NCI-H2171 (cell line): ENCODE measurements at regions not wholly inside any gene's neighbourhood (a gene's known extent, or its start where the extent isn't known, plus 50 kb on each side); places are given as distances from the start of the nearest gene placed in this dataset.

ENCODE experiments used
- DNase-seq: peaks from one replicate; lab custom pipeline; 2025; lab: John Stamatoyannopoulos, UW

DNA sequence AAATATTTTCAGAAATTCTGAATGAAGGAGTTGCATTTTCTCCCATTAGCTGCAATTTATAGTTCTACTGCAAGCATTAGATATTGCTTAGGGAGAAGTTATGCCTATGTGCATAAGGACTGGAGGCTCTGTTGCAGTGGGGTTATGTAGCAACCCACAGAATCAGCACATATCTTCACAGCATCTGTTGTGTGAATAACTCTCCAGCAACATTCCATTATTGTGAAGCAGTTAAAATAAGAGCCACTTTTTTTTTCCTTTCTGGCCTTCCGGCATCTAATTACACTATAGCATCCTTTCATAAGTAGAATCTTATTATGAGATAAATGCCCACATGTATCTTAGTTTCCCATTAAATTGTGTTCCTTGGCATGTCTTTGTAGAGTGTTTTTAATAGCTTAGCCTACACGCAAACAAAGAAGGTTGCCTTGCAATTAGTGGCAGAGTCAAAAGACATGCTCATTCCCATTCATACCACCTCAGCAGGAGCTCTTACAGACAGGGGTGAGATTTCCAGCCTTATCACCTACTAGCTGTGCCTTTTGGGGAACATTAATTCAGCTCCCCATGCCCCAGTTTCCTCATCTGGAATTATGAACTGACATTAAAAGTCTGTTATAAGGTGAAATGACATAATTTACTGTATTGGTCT is 596.0 kb upstream of the GOT2 start:
- no peak for DNase-seq

DNA sequence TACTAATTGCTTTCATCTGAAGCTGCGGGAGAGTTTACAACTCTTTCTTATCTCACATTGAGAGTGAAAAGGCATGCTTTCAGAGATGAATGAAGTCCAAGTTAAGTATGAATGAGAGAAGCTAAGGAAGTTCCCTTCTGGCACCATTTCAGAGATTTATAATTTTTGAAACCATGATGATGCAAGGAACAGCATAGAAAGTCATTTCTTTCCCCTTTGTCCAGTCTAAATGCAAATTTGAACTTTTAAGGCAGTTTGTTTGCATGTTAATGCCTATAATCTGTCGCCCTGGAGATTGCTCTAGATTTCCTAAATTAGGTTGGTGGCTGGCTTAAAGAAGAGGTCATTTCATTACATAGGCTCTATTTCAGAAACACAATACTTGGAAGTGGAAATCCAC is 594.8 kb upstream of the GOT2 start:
- DNase-seq = no peak

DNA sequence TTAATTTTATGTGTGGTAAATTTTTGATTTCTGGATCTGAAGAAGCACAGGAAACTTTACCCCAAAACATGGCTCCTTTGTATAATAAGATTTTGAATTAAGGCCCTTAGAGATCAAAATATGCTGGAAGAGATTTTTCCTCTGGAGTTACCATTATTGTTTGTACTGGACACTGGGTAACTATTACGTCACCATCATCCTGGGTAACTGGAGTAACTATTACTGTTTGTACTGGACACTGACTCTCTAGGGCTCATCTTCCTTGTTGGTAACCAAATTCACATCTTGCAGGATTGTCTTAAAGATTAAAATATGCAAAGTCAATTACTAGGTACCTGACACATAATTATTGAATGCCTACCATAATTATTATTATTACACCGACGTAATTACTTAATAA is 593.8 kb upstream of the GOT2 start:
- no peak for DNase-seq

DNA sequence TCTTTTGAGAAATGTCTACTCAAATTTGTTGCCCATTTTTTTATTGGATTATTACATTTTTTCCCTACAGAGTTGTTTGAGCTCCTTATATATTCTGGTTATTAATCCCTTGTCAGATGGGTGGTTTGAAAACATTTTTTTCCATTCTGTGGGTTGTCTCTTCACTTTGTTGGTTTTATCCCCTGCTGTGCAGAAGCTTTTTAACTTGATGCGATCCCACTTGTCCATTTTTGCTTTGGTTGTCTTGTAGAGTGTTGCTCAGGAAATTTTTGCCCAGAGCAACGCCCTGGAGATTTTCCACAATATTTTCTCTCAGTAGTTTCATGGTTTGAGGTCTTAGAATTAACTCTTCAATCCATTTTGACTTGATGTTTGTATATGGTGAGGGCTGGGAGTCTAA is 592.8 kb upstream of the GOT2 start:
- no peak for DNase-seq

DNA sequence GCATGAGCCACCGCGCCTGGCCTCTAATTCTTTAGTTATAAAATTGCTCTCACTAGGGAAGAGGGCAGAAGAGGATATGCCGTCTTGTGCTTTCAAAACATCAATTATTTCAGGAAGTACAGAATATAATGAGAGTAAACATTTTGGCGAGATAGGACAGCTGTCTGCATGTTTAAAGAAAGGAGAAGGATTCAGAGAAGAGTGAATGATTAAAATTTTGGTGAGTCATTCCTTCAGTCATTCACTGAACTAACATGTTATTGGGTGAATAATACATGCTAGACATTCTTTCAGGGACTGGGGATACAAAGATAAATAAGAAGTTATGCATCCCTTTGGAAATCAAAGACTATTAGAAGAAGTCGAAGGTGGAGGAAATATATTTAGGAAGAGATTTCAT is 590.3 kb upstream of the GOT2 start:
- DNase-seq = no peak

DNA sequence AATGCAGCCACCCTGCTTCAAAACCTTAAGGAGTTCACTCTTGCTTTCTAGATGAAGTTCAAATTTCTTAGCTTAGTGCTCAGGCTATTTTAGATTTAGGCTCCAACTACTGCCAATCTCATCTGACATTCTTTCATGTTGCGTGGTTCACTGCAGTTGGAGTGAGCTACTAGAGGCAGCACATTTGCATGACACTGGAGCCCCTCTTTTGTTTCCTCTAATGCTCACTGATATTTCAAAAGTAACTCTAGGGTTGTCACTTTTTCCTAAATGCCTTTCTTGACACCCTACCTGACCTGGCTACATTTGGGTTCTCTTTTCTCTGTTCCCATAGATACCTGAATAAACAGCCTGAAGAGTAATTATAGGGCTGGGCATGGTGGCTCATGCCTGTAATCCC is 586.5 kb upstream of the GOT2 start:
- no peak for DNase-seq

DNA sequence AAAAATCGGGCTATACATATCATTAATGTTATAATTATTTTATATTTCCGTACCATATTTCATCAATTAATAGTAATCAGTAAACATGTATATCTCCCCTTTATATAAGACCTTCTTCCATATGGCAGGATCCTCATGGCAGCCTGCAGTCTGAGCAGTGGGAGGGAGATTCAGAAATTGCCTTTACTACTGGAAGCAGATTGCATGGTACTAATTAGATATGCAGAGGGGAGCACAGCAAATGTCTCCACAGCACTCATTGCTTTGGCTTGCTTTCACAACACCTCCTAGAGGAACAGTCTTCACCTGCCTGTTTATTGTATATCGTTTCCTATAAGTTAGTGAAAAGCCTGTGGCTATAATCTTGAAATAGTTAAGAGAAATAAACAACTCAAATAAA is 585.8 kb upstream of the GOT2 start:
- DNase-seq = no peak

GRCh38 chr16:59305850-59306249 is 571.7 kb upstream of the GOT2 start:
- DNase-seq = no peak

DNA sequence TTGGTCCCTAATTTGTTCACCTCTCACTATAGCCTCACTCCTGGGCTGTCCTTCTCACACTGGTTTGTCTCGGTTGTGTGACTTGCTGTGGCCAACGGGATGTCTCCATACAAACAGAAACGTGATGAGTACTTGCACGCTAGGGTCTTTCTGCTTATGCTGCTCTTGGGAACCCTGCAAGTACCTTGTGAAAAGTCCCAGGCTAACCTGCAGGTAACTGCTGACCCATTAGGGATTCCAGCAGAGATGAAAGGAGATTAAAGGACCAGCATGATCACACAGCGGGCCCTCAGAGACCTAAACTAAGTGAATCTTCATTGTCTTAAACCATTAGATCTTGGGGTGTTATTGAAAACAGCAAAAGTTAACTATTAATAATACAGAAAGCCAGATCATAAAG is 562.8 kb upstream of the GOT2 start:
- no peak for DNase-seq

DNA sequence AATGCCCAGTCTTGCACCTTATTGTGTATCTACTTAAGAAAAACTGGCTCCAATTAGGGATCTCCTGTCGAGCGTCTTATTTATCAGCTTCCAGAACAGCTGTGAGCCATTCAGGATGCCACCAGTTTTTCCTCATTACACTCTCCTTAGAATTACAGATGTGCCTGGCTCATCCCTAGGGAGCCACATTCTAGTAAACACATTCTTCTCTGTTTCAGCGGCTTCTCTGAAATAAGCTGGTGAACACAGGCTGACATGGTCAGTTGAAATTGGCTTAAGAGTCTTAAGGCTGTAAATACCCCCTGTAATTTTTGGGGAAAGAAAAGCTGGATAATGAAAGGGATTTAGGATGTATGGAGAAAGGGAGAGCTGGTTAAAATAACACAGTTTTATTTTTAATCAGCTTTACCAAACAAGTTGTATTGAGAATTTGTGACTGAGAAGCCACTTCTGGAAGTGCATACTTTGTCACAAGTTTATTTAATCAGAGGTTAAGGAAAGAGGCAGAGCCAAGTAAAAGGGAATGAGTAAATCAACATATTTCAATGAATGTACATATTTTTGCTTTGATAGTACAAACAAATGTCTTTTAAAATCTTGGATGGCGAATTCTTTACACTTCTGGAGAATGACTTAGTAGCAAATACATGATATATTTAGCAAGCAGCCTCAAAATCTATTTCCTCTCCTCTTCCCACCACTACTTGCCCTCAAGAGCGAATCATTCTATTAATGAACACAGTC is 562.0 kb upstream of the GOT2 start:
- DNase-seq = no peak

GRCh38 chr16:59295474-59295873 is 561.4 kb upstream of the GOT2 start:
- no peak for DNase-seq

DNA sequence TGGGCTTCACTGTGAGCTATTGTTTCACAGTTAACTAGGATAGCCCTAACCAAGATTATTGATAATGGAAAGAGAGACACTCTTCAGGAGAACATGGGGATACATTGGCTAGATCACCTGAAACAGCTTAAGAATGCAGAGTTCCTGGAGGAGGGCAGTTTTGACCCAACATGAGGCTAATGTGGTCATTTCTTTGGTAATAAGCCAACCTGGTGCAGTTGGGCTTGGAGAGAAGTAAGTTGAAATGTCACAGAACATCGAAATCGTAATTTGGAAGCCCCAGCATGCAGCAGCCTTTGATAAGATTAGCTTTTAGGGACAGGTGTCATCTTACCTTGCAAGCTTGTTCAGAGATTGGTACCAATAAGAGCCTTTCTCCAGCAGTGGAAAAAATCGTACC is 556.6 kb upstream of the GOT2 start:
- DNase-seq = no peak

DNA sequence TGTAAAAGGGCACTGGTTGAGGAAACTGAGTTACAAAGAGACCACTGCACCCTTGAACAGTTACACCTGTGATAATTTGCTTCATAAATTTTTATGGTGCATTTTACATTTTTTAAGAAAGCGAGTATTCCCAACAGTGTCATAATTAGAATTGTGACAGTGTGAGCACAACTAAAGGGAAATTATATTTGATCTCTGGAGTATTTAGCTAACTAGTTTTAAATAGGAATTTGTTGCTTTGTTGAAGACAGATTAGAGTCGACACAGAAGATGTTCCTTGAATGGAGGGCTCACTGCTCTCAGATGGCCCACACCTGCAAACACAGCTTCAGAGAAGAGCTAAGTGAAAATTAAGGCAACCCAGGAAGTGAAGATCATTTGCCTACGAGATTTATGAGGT is 555.0 kb upstream of the GOT2 start:
- DNase-seq = no peak

GRCh38 chr16:59274141-59274540 is 540.0 kb upstream of the GOT2 start:
- no peak for DNase-seq

- DNase-seq = no peak
Observed at GRCh38 chr16:59263955-59264354, 529.8 kb upstream of the GOT2 start.

DNA sequence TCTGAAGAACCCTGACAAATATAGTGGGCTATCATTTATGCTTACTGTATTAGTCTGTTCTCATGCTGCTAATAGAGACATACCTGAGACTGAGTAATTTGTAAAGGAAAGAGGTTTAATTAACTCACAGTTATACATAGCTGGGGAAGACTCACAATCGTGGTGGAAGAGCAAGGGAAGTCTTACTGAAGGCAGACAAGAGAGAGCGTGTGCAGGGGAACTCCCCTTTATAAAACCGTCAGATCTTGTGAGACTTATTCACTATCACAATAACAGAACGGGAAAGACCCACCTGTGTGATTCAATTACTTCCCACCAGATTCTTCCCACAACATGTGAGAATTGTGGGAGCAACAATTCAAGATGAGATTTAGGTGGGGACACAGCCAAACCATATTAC is 526.8 kb upstream of the GOT2 start:
- no peak for DNase-seq

GRCh38 chr16:59259950-59260319 is 525.8 kb upstream of the GOT2 start:
- DNase-seq = no peak

GRCh38 chr16:59259074-59259949 is 525.2 kb upstream of the GOT2 start:
- no peak for DNase-seq

DNA sequence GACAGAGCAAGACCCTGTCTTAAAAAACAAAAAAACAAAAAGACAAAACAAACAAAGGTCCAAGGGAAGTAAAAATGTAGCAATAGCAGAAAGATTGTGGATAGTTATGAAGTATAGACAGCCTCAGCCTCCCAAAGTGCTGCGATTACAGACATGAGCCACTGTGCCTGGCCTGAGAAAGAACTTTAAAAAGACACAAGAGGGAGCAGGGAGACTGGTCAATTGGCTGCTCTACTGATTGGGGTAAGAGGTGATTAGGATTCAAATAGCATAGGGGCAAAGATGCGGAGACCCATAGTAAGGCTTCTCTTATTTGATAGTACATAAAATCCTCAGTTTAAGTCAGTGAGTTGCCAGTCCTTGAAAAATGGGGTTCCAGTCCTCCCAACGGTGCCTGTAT is 518.2 kb upstream of the GOT2 start:
- no peak for DNase-seq

GRCh38 chr16:59249011-59249410 is 514.9 kb upstream of the GOT2 start:
- DNase-seq = no peak

- DNase-seq = no peak
Observed at GRCh38 chr16:59242556-59242955, 508.4 kb upstream of the GOT2 start.

GRCh38 chr16:59238246-59238645 is 504.1 kb upstream of the GOT2 start:
- DNase-seq = no peak

DNA sequence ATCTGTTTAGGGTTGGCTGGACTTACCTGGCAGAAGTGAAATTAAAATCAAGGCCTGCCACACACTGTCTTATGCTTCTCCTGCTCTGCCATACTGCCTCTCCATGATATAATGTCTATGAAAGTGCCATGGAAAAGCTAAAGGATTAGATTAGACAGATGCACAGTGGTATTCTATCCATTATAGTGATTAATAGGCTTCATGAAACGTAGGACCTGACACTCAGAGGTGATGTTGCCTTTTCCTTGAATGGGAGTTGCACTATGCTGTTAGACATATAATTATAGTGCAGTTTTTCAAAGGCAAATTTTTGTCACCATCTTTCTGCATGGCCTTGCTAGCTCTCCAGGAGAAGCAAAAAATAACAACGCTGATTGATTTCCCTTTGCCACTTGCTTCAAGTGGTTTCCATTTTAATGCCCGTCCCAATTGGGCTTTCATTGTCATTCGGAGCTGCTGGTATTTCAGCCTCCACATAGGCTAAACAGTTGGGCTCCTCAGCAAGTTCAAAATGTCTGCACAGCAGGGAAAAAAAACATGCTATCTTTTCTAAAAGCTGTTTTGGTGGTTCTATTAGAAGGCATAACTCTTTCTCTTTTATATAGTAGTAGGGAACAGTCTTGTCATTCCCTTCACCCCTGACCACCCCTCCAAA is 502.8 kb upstream of the GOT2 start:
- no peak for DNase-seq
